Liver (tissue), 8 donors: ENCODE measurements at regions not wholly inside any gene's neighbourhood (a gene's known extent, or its start where the extent isn't known, plus 50 kb on each side); places are given as distances from the start of the nearest gene placed in this dataset.

Experiments used
- DNase-seq: peaks from one replicate; pipeline ENCODE4 v3.0.0-alpha.2; 2017; ENCODE audit warnings: low spot score
- H3K27ac ChIP-seq, 2 donors: one replicate each; pipeline ENCODE4 v1.7.0; 2013; ENCODE audit warnings: inconsistent platforms in 2 of 2, low read length in 2 of 2, control low read depth in 1 of 2, low read depth in 1 of 2, mild to moderate bottlenecking in 1 of 2
- H3K27me3 ChIP-seq, 4 donors: one replicate each; pipeline versions ENCODE4 v1.6.1 to v1.7.0; 2013; ENCODE audit warnings: low read length in 3 of 4, inconsistent platforms in 1 of 4, mild to moderate bottlenecking in 1 of 4, moderate library complexity in 1 of 4; ENCODE audit not compliant: control insufficient read depth in 4 of 4, insufficient read depth in 4 of 4
- H3K36me3 ChIP-seq, 4 donors: one replicate each; pipeline versions ENCODE4 v1.6.1 to v1.7.0; 2013; ENCODE audit warnings: low read length in 3 of 4, mild to moderate bottlenecking in 3 of 4, low read depth in 1 of 4, moderate library complexity in 1 of 4; ENCODE audit not compliant: control insufficient read depth in 4 of 4, insufficient read depth in 3 of 4
- H3K4me1 ChIP-seq, 4 donors: one replicate each; pipeline versions ENCODE4 v1.6.1 to v1.7.0; 2013; ENCODE audit warnings: low read length in 3 of 4, mild to moderate bottlenecking in 3 of 4, moderate library complexity in 1 of 4; ENCODE audit not compliant: control insufficient read depth in 4 of 4, insufficient read depth in 4 of 4
- H3K4me3 ChIP-seq, 3 donors: one replicate each; pipeline versions ENCODE4 v1.6.1 to v1.7.0; 2013; ENCODE audit warnings: low read length in 3 of 3, control low read depth in 1 of 3, low read depth in 1 of 3, mild to moderate bottlenecking in 1 of 3
- H3K9ac ChIP-seq, 2 donors: one replicate each; pipeline ENCODE4 v1.7.0; 2013; ENCODE audit warnings: low read length in 2 of 2, mild to moderate bottlenecking in 2 of 2, moderate library complexity in 2 of 2, control low read depth in 1 of 2, low read depth in 1 of 2
- H3K9me3 ChIP-seq, 4 donors: one replicate each; pipeline versions ENCODE4 v1.6.1 to v1.7.0; 2013; ENCODE audit warnings: low read length in 3 of 4; ENCODE audit not compliant: control insufficient read depth in 4 of 4
- ATF3 ChIP-seq: IDR thresholded peaks from 2 replicates; pipeline ENCODE4 v1.6.1; 2016; ENCODE audit warnings: antibody characterized with exemption
- CTCF ChIP-seq: fragments of 150-350 bp; IDR thresholded peaks from 2 replicates; pipeline ENCODE4 v1.5.1; 2017; ENCODE audit warnings: improper control_type of control experiment, low read depth, low read length; ENCODE audit not compliant: missing input control
- EGR1 ChIP-seq, 2 donors: IDR thresholded peaks; 2 replicates each; pipeline ENCODE4 v1.6.1; 2016 to 2018; ENCODE audit warnings: antibody characterized with exemption in 2 of 2, low read depth in 2 of 2
- FOXA1 ChIP-seq: IDR thresholded peaks from 2 replicates; pipeline ENCODE4 v1.6.1; 2016; ENCODE audit warnings: antibody characterized with exemption
- FOXA2 ChIP-seq: IDR thresholded peaks from 2 replicates; pipeline ENCODE4 v1.6.1; 2016; ENCODE audit warnings: antibody characterized with exemption
- GABPA ChIP-seq, 2 donors: IDR thresholded peaks in 1 of 2; conservative IDR thresholded peaks in 1 of 2; 2 replicates each; pipeline ENCODE4 v1.6.1; 2016; ENCODE audit warnings: antibody characterized with exemption in 2 of 2, mild to moderate bottlenecking in 1 of 2, moderate library complexity in 1 of 2
- HNF4A ChIP-seq, 2 donors: conservative IDR thresholded peaks; 2 replicates each; pipeline ENCODE4 v1.6.1; 2016; ENCODE audit warnings: antibody characterized with exemption in 2 of 2, mild to moderate bottlenecking in 2 of 2
- HNF4G ChIP-seq: IDR thresholded peaks from 2 replicates; pipeline ENCODE4 v1.6.1; 2016; ENCODE audit warnings: antibody characterized with exemption
- JUND ChIP-seq, 2 donors: IDR thresholded peaks; 2 replicates each; pipeline ENCODE4 v1.6.1; 2016; ENCODE audit warnings: antibody characterized with exemption in 2 of 2
- MAX ChIP-seq: IDR thresholded peaks from 2 replicates; pipeline ENCODE4 v1.6.1; 2016; ENCODE audit warnings: antibody characterized with exemption
- NR2F2 ChIP-seq: IDR thresholded peaks from 2 replicates; pipeline ENCODE4 v1.6.1; 2016; ENCODE audit warnings: antibody characterized with exemption
- RAD21 ChIP-seq, 2 donors: IDR thresholded peaks; 2 replicates each; pipeline ENCODE4 v1.6.1; 2016; ENCODE audit warnings: antibody characterized with exemption in 2 of 2, mild to moderate bottlenecking in 2 of 2
- REST ChIP-seq: IDR thresholded peaks from 2 replicates; pipeline ENCODE4 v1.6.1; 2016; ENCODE audit warnings: antibody characterized with exemption, mild to moderate bottlenecking
- RXRA ChIP-seq, 2 donors: IDR thresholded peaks; 2 replicates each; pipeline ENCODE4 v1.6.1; 2017 to 2018; ENCODE audit warnings: antibody characterized with exemption in 2 of 2, mild to moderate bottlenecking in 1 of 2
- SP1 ChIP-seq: IDR thresholded peaks from 2 replicates; pipeline ENCODE4 v1.6.1; 2018; ENCODE audit warnings: antibody characterized with exemption, mild to moderate bottlenecking
- TAF1 ChIP-seq: conservative IDR thresholded peaks from 2 replicates; pipeline ENCODE4 v1.6.1; 2016; ENCODE audit warnings: antibody characterized with exemption, mild to moderate bottlenecking
- YY1 ChIP-seq: IDR thresholded peaks from 2 replicates; pipeline ENCODE4 v1.6.1; 2016; ENCODE audit warnings: antibody characterized with exemption, mild to moderate bottlenecking
- ZBTB33 ChIP-seq: IDR thresholded peaks from 2 replicates; pipeline ENCODE4 v1.6.1; 2016; ENCODE audit warnings: antibody characterized with exemption
- WGBS: extraction: QIAGEN DNeasy Blood & Tissue Kit; methylation state at CpG from one replicate; pipeline ENCODE4 v1.1.7; 2013; 5-methylcytosine and 5-hydroxymethylcytosine counted together
- donor health status: healthy.
- donor health status: healthy.
- donor health status: healthy.
- donor health status: healthy.
- donor health status: healthy.

GRCh38 chr16:47888734-47889133, 267.1 kb downstream of the ABCC12 start:
- no peak for TF ChIP-seq HNF4A (conservative IDR thresholded peaks at IDR 0.05)
- TF ChIP-seq GABPA (IDR thresholded peaks at IDR 0.05 in 1 of 2, conservative IDR thresholded peaks at IDR 0.05 in 1 of 2) = no peak
- TF ChIP-seq YY1 = no peak
- TF ChIP-seq RAD21 (IDR thresholded peaks at IDR 0.05) = no peak
- TF ChIP-seq RXRA (IDR thresholded peaks at IDR 0.05) = no peak
- TF ChIP-seq ZBTB33 = no peak
- no peak for TF ChIP-seq EGR1 (IDR thresholded peaks at IDR 0.05; ENCODE audit: low read depth in 2 of 2)
- Histone ChIP-seq H3K9ac (no peak overlapping the region), H3K27ac (no peak overlapping the region), H3K9me3 (no peaks in the 10 kb centered on the region), H3K4me1 (no peaks in the 10 kb centered on the region), H3K36me3 (no peaks in the 10 kb centered on the region), H3K4me3 (no peak overlapping the region), H3K27me3 (peaks cover 0 to 5% (median 0%) of the 10 kb centered on the region in 4 donors)
- WGBS = 67% methylated on average over 6 of the region's 6 CpGs
- DNase-seq = no peak

- no peaks in the 10 kb centered on the region for H3K36me3 ChIP-seq
- peaks cover 0 to 5% (median 0%) of the 10 kb centered on the region in 4 donors for H3K27me3 ChIP-seq
- no peak for DNase-seq
- H3K4me3 ChIP-seq = no peak overlapping the region
- H3K27ac ChIP-seq = no peak overlapping the region
- H3K9me3 ChIP-seq = no peaks in the 10 kb centered on the region
- 16% methylated on average over 3 of the region's 3 CpGs for WGBS
- no peak overlapping the region for H3K9ac ChIP-seq
- TF ChIP-seq MAX = no peak
- H3K4me1 ChIP-seq = no peaks in the 10 kb centered on the region
Measured at GRCh38 chr16:47888142-47888541, 267.7 kb downstream of the ABCC12 start.

- no peak overlapping the region for H3K9ac ChIP-seq
- H3K36me3 ChIP-seq = no peaks in the 10 kb centered on the region
- no peak for DNase-seq
- H3K4me1 ChIP-seq = no peaks in the 10 kb centered on the region
- peaks cover 0 to 5% (median 0%) of the 10 kb centered on the region in 4 donors for H3K27me3 ChIP-seq
- no peak overlapping the region for H3K27ac ChIP-seq
- H3K9me3 ChIP-seq = no peaks in the 10 kb centered on the region
- TF ChIP-seq NR2F2 (no peak), HNF4G (no peak), RAD21 (IDR thresholded peaks at IDR 0.05) (no peak), ATF3 (no peak), REST (no peak), RXRA (IDR thresholded peaks at IDR 0.05) (no peak), GABPA (IDR thresholded peaks at IDR 0.05 in 1 of 2, conservative IDR thresholded peaks at IDR 0.05 in 1 of 2) (no peak), MAX (no peak), ZBTB33 (no peak), JUND (IDR thresholded peaks at IDR 0.05) (no peak), CTCF (no peak), FOXA1 (no peak), SP1 (no peak), YY1 (no peak), FOXA2 (no peak), TAF1 (no peak), EGR1 (IDR thresholded peaks at IDR 0.05; ENCODE audit: low read depth in 2 of 2) (no peak)
- WGBS = 37% methylated on average over 5 of the region's 5 CpGs
- no peak overlapping the region for H3K4me3 ChIP-seq
Measured at GRCh38 chr16:47887496-47887895, 268.3 kb downstream of the ABCC12 start.
